Heart right ventricle (tissue), 16 donors: ENCODE measurements at regions not wholly inside any gene's neighbourhood (a gene's known extent, or its start where the extent isn't known, plus 50 kb on each side); places are given as distances from the start of the nearest gene placed in this dataset.

ENCODE experiments used
- ATAC-seq, 8 donors: fragments of 200-7000 bp; cut with Tn5 transposase; one replicate each; pipeline ENCODE4 v1.9.1; 2020; ENCODE audit warnings: mild to moderate bottlenecking in 8 of 8, moderate library complexity in 8 of 8, moderate number of reproducible peaks in 1 of 8
- DNase-seq, 2 donors: peaks; one replicate each; pipeline ENCODE4 v3.0.0-alpha.2; 2020
- H3K27ac ChIP-seq, 10 donors: fragments of 200-600 bp; sonication (generic) in 2 of 10; one replicate each; pipeline versions ENCODE4 v1.5.0 to v1.8.0; 2020 to 2022; ENCODE audit warnings: mild to moderate bottlenecking in 3 of 10
- H3K27me3 ChIP-seq, 7 donors: fragments of 200-600 bp; one replicate each; pipeline ENCODE4 v1.8.0; 2021 to 2022; ENCODE audit warnings: mild to moderate bottlenecking in 2 of 7
- H3K36me3 ChIP-seq, 9 donors: fragments of 200-600 bp; sonication (generic) in 1 of 9; one replicate each; pipeline versions ENCODE4 v1.5.0 to v1.8.0; 2020 to 2022; ENCODE audit warnings: mild to moderate bottlenecking in 2 of 9
- H3K4me1 ChIP-seq, 9 donors: fragments of 200-600 bp; sonication (generic) in 1 of 9; one replicate each; pipeline versions ENCODE4 v1.5.0 to v1.8.0; 2020 to 2022; ENCODE audit warnings: mild to moderate bottlenecking in 4 of 9
- H3K4me3 ChIP-seq, 10 donors: fragments of 200-600 bp; sonication (generic) in 2 of 10; one replicate each; pipeline versions ENCODE4 v1.5.0 to v1.8.0; 2020 to 2022; ENCODE audit warnings: mild to moderate bottlenecking in 7 of 10, moderate library complexity in 2 of 10
- H3K9me3 ChIP-seq, 11 donors: fragments of 200-600 bp in 10 of 11; sonication (generic) in 2 of 11; one replicate each; pipeline versions ENCODE4 v1.5.0 to v1.8.0; 2013 to 2022; ENCODE audit warnings: mild to moderate bottlenecking in 2 of 11, control low read depth in 1 of 11, moderate library complexity in 1 of 11
- CTCF ChIP-seq, 9 donors: fragments of 200-600 bp; sonication (generic) in 2 of 9; IDR thresholded peaks; one replicate each; pipeline versions ENCODE4 v1.5.0 to v1.8.0; 2021 to 2022; ENCODE audit warnings: antibody characterized with exemption in 9 of 9, mild to moderate bottlenecking in 5 of 9, moderate library complexity in 1 of 9
- WGBS, 2 donors: extraction: QIAGEN DNeasy Blood & Tissue Kit; methylation state at CpG; one replicate each; pipeline ENCODE4 v1.1.7; 2013; ENCODE audit warnings: inconsistent platforms in 1 of 2; 5-methylcytosine and 5-hydroxymethylcytosine counted together
- intact Hi-C, 10 donors: fragments of 100-400 bp; cut with DNase I; formaldehyde crosslinking; loops; one replicate each; pipeline versions ENCODE4 v1.11.1 to v1.14.2; 2022
- donor health status: Arrhythmogenic right ventricular cardiomyopathy.
- donor health status: ischemic (EF 13 %, LVEDD 7.1; RV severe dilation, severe dysfunction).
- donor health status: healthy with polysubstance abuse.
- donor health status: DM: no; HTN: yes; CAD: no.
- donor health status: DM: no; HTN: no; CAD: no.
- donor health status: ischemic (EF 25% LVEDD 6.9; RV normal size, moderate dysfunction).
- donor health status: ischemic (EF 25% LVEDD 5.7; RV mildly dilated, moderate dysfunction).
- donor health status: healthy.
- donor health status: DM: yes; HTN: yes; CAD: no.
- donor health status: Ischemic cardiomyopathy.
- donor health status: ischemic (EF 35%, LVEDD 5.7; RV mildly dilated, moderate dysfunction).
- donor health status: nonischemic (EF 11% LVEDD 7.7; RV severe dilation, severe dysfunction).
- donor health status: DM: yes; HTN: yes; CAD: no.
- donor health status: PGD.
- donor health status: ischemic (EF 29% LVEDD 5.4; RV normal size, mild dysfunction).
- donor health status: nonischemic (EF 23%, LVEDD 6.1; RV moderate dilation, normal function).

DNA sequence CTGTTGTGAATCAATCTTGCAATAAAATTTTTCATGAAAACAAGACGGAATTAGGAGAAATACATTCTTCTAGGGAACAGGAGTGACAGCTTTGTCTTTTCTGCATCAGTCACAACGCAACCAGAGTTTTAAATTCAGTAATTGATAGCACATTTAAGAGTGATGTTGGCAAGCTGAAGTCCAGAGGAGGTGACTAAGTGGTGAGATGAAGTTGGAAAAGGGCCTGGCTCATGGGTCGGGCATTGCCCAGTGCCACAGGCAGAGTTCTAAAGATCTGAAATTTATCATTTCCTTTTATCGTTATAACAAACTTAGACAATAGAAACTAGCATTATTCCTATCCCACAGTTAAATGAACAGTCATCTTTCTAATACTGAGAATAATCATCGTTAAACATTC is 764.6 kb upstream of the ZEB2 start:
- Histone ChIP-seq H3K36me3 (no peaks in the 10 kb centered on the region), H3K4me3 (no peak overlapping the region), H3K27me3 (peaks cover 0 to 4% (median 0%) of the 10 kb centered on the region in 7 donors), H3K9me3 (peaks cover 0 to 13% (median 0%) of the 10 kb centered on the region in 11 donors), H3K4me1 (peaks cover 0 to 11% (median 0%) of the 10 kb centered on the region in 9 donors), H3K27ac (no peak overlapping the region)
- no peak for DNase-seq
- no peak for ATAC-seq
- TF ChIP-seq CTCF (IDR thresholded peaks at IDR 0.05): no peak
- intact Hi-C loops: no loop called here
- 77 to 91% methylated on average over 5 of the region's 5 CpGs for WGBS, 2 donors

DNA sequence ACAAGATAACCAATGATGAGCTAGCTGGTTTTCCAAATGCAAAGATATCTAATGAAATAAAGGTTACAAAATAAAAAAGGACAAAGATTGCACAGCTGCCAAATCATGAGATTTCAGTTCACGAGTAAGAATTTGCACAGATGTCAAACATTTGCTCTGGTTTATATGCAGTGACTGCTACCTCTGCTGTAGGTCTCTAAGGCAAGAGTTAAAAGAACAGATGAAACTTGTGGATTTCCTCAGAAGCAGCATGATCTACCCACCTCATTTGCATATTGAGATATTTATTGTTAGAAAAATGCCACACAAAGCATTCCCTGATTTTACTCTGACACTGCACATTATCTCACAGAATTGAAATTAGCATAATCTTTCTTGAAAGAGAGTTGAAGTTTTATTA is 763.2 kb upstream of the ZEB2 start:
- ATAC-seq (no peak), DNase-seq (no peak)
- Histone ChIP-seq H3K9me3 (peaks cover 0 to 13% (median 0%) of the 10 kb centered on the region in 11 donors), H3K27ac (no peak overlapping the region), H3K27me3 (peaks cover 0 to 4% (median 0%) of the 10 kb centered on the region in 7 donors), H3K4me3 (no peak overlapping the region), H3K36me3 (no peaks in the 10 kb centered on the region), H3K4me1 (no peaks in the 10 kb centered on the region)
- no peak for TF ChIP-seq CTCF (IDR thresholded peaks at IDR 0.05)
- intact Hi-C loops: no loop called here
- 56 to 66% methylated on average over 1 of the region's 1 CpG for WGBS, 2 donors

- H3K36me3 ChIP-seq: no peaks in the 10 kb centered on the region
- TF ChIP-seq CTCF (IDR thresholded peaks at IDR 0.05): no peak
- H3K4me3 ChIP-seq: no peak overlapping the region
- intact Hi-C loops: no loop called here
- no peaks in the 10 kb centered on the region for H3K4me1 ChIP-seq
- no peak overlapping the region for H3K27ac ChIP-seq
- ATAC-seq (no peak), DNase-seq (no peak)
- H3K27me3 ChIP-seq: no peaks in the 10 kb centered on the region
- H3K9me3 ChIP-seq: peaks cover 0 to 28% (median 1%) of the 10 kb centered on the region in 11 donors
Measured at GRCh38 chr2:145277922-145278321, 758.0 kb upstream of the ZEB2 start.

- Histone ChIP-seq H3K4me1 (no peaks in the 10 kb centered on the region), H3K36me3 (no peaks in the 10 kb centered on the region), H3K27ac (no peak overlapping the region), H3K9me3 (peaks cover 0 to 34% (median 5%) of the 10 kb centered on the region in 11 donors), H3K4me3 (no peak overlapping the region), H3K27me3 (no peaks in the 10 kb centered on the region)
- ATAC-seq: no peak
- no peak for DNase-seq
- 82 to 93% methylated on average over 1 of the region's 1 CpG for WGBS, 2 donors
- intact Hi-C loops: no loop called here
- TF ChIP-seq CTCF (IDR thresholded peaks at IDR 0.05): no peak
Measured at GRCh38 chr2:145273840-145274239, 753.9 kb upstream of the ZEB2 start.
